ENCODE measurements at regions not wholly inside any gene's neighbourhood (a gene's known extent, or its start where the extent isn't known, plus 50 kb on each side); places are given as distances from the start of the nearest gene placed in this dataset.

- Histone ChIP-seq H3K36me3 (no peaks in the 10 kb centered on the region), H3K27me3 (no peaks in the 10 kb centered on the region), H3K4me3 (no peak overlapping the region), H3K4me1 (no peaks in the 10 kb centered on the region), H3K9me3 (peaks cover 0 to 8% (median 0%) of the 10 kb centered on the region in 12 donors), H3K27ac (no peak overlapping the region)
- DNase-seq (no peak), ATAC-seq (no peak)
- TF ChIP-seq CTCF (IDR thresholded peaks at IDR 0.05) (no peak), POLR2A (IDR thresholded peaks at IDR 0.05) (no peak)
- intact Hi-C loops (cut with DNase I), result no loop called here
- WGBS, 4 donors, result 86 to 92% (median 90%) methylated on average over 2 of the region's 2 CpGs
Observed at GRCh38 chr4:114236171-114236769, 256.8 kb upstream of the ARSJ start.

- no peak overlapping the region for H3K27ac ChIP-seq
- no peak overlapping the region for H3K4me3 ChIP-seq
- peaks cover 0 to 8% (median 0%) of the 10 kb centered on the region in 12 donors for H3K9me3 ChIP-seq
- H3K27me3 ChIP-seq, result no peaks in the 10 kb centered on the region
- no peaks in the 10 kb centered on the region for H3K4me1 ChIP-seq
- intact Hi-C loops (cut with DNase I), result no loop called here
- H3K36me3 ChIP-seq, result no peaks in the 10 kb centered on the region
- no peak for DNase-seq
- TF ChIP-seq POLR2A (IDR thresholded peaks at IDR 0.05), result no peak
- no peak for TF ChIP-seq CTCF (IDR thresholded peaks at IDR 0.05)
- no peak for ATAC-seq
Observed at GRCh38 chr4:114237997-114238396, 258.6 kb upstream of the ARSJ start.

- DNase-seq (no peak), ATAC-seq (no peak)
- Histone ChIP-seq H3K27ac (no peak overlapping the region), H3K4me3 (no peak overlapping the region), H3K4me1 (no peaks in the 10 kb centered on the region), H3K9me3 (peaks cover 0 to 3% (median 0%) of the 10 kb centered on the region in 12 donors), H3K27me3 (no peaks in the 10 kb centered on the region), H3K36me3 (no peaks in the 10 kb centered on the region)
- no peak for TF ChIP-seq POLR2A (IDR thresholded peaks at IDR 0.05)
- 85 to 92% (median 88%) methylated on average over 1 of the region's 1 CpG for WGBS, 4 donors
- intact Hi-C loops (cut with DNase I), result no loop called here
Observed at GRCh38 chr4:114249561-114249960, 270.1 kb upstream of the ARSJ start.

- no peak for TF ChIP-seq POLR2A (IDR thresholded peaks at IDR 0.05)
- TF ChIP-seq CTCF (IDR thresholded peaks at IDR 0.05), result no peak
- Histone ChIP-seq H3K27ac (no peak overlapping the region), H3K4me3 (no peak overlapping the region), H3K27me3 (no peaks in the 10 kb centered on the region), H3K9me3 (peaks cover 0 to 3% (median 0%) of the 10 kb centered on the region in 12 donors), H3K4me1 (no peaks in the 10 kb centered on the region), H3K36me3 (no peaks in the 10 kb centered on the region)
- no peak for ATAC-seq
- intact Hi-C loops (cut with DNase I), result no loop called here
- DNase-seq, result no peak
Observed at GRCh38 chr4:114249976-114250375, 270.5 kb upstream of the ARSJ start.

GRCh38 chr4:114250439-114250891, 271.0 kb upstream of the ARSJ start:
- no peak for TF ChIP-seq POLR2A (IDR thresholded peaks at IDR 0.05)
- no peak for TF ChIP-seq CTCF (IDR thresholded peaks at IDR 0.05)
- DNase-seq (no peak), ATAC-seq (no peak)
- intact Hi-C loops (cut with DNase I), result no loop called here
- no peaks in the 10 kb centered on the region for H3K4me1 ChIP-seq
- WGBS, 4 donors, result 56 to 70% (median 69%) methylated on average over 2 of the region's 2 CpGs
- no peak overlapping the region for H3K27ac ChIP-seq
- H3K27me3 ChIP-seq, result no peaks in the 10 kb centered on the region
- no peak overlapping the region for H3K4me3 ChIP-seq
- peaks cover 0 to 3% (median 0%) of the 10 kb centered on the region in 12 donors for H3K9me3 ChIP-seq
- no peaks in the 10 kb centered on the region for H3K36me3 ChIP-seq
